ENCODE measurements at regions not wholly inside any gene's neighbourhood (a gene's known extent, or its start where the extent isn't known, plus 50 kb on each side); places are given as distances from the start of the nearest gene placed in this dataset.

- CTCF ChIA-PET (ENCODE audit: partially characterized antibody) = no interaction called here
- Histone ChIP-seq H3K4ac (replicated peaks; ENCODE audit: insufficient read length, low read depth, low read length) (no peak overlapping the region), H2BK5ac (ENCODE audit: low read depth, low read length) (no peak overlapping the region), H3K56ac (replicated peaks; ENCODE audit: insufficient read length, low read depth, low read length) (no peak overlapping the region), H3K9ac (replicated peaks in 1 of 4; ENCODE audit: extremely low read depth in 1 of 4, low read depth in 3 of 4, low read length in 3 of 4) (no peak overlapping the region), H4K20me1 (replicated peaks in 1 of 2; ENCODE audit: control insufficient read depth in 1 of 2, insufficient read depth in 2 of 2, low read length in 2 of 2) (no peaks in the 10 kb centered on the region), H3K14ac (ENCODE audit: insufficient read length) (no peak overlapping the region), H3K23me2 (ENCODE audit: low read depth, low read length) (no peaks in the 10 kb centered on the region), H4K8ac (ENCODE audit: extremely low read depth, insufficient read depth, low read length) (no peak overlapping the region), H3K18ac (ENCODE audit: extremely low read depth, low read length) (no peak overlapping the region), H3K79me1 (ENCODE audit: low read depth, low read length) (no peaks in the 10 kb centered on the region), H3K4me1 (replicated peaks in 1 of 4; ENCODE audit: control insufficient read depth in 3 of 4, insufficient read depth in 4 of 4, low read length in 3 of 4) (no peaks in the 10 kb centered on the region), H3K36me3 (ENCODE audit: control insufficient read depth in 2 of 4, insufficient read depth in 4 of 4, low read length in 3 of 4) (no peaks in the 10 kb centered on the region; a peak in 1 of 8 replicates), H3K79me2 (ENCODE audit: control insufficient read depth in 1 of 2, insufficient read depth in 2 of 2, low read length in 2 of 2) (no peaks in the 10 kb centered on the region), H3K9me3 (ENCODE audit: insufficient read depth in 2 of 2, low read depth in 1 of 2, low read length in 1 of 2) (peaks cover 7 to 34% of the 10 kb centered on the region in 2 experiments; a peak in 2 of 4 replicates), H2BK12ac (ENCODE audit: low read depth, low read length) (no peak overlapping the region), H3K4me2 (ENCODE audit: insufficient read depth in 1 of 2, low read depth in 2 of 2, low read length in 2 of 2) (no peak overlapping the region), H3K4me3 (ENCODE audit: extremely low read depth in 1 of 4, insufficient read depth in 2 of 4, low read depth in 3 of 4, low read length in 4 of 4) (no peak overlapping the region), H2AK5ac (ENCODE audit: low read depth, low read length) (no peak overlapping the region), H3K23ac (ENCODE audit: insufficient read length) (no peak overlapping the region), H3K27me3 (replicated peaks in 1 of 4; ENCODE audit: control insufficient read depth in 3 of 4, extremely low read depth in 1 of 4, insufficient read depth in 3 of 4, low read length in 3 of 4) (no peaks in the 10 kb centered on the region), H3K27ac (ENCODE audit: low read depth, low read length) (no peak overlapping the region), H2BK15ac (ENCODE audit: low read length) (no peak overlapping the region), H2AFZ (ENCODE audit: low read length) (no peak overlapping the region), H4K5ac (ENCODE audit: insufficient read length, low read depth, low read length) (no peak overlapping the region), H4K91ac (replicated peaks; ENCODE audit: insufficient read length, low read length) (no peak overlapping the region), H2BK20ac (ENCODE audit: low read length) (no peak overlapping the region), H2BK120ac (replicated peaks; ENCODE audit: low read depth, low read length) (no peak overlapping the region)
- DNase-seq (ENCODE audit: low read depth in 1 of 2, low spot score in 2 of 2) (no peak), FAIRE-seq (no peak)
- WGBS, 2 experiments (ENCODE audit: extremely low coverage in 1 of 2, insufficient coverage in 1 of 2, insufficient read length in 1 of 2, insufficient replicate concordance in 2 of 2, low coverage in 1 of 2, low lambda C conversion rate in 2 of 2, missing lambda C conversion rate in 1 of 2) = 90% methylated on average over 25 of the region's 40 CpGs; no CpG with 5 or more reads in 1 of the 2 experiments
- POLR2A ChIA-PET (ENCODE audit: partially characterized antibody) = no interaction called here
- TF ChIP-seq SP1 (IDR thresholded peaks at IDR 0.05; ENCODE audit: low read depth, low read length) (no peak), SUZ12 (IDR thresholded peaks at IDR 0.05; ENCODE audit: low read length) (no peak), CTCF (IDR thresholded peaks at IDR 0.05; ENCODE audit: control extremely low read depth in 1 of 3, insufficient read depth in 1 of 3, low read depth in 1 of 3, low read length in 3 of 3) (peak in 2 of 3 experiments; percentile 4 to 18; a peak in 2 of 4 replicates), TAF7 (optimal IDR thresholded peaks at IDR 0.05; ENCODE audit: borderline replicate concordance, low read depth, low read length) (no peak)
Measured at GRCh38 chr14:106459971-106460730, 933.8 kb downstream of the TMEM121 start.

Data from H1 (cell line).